GM06990 (cell line): ENCODE measurements at regions not wholly inside any gene's neighbourhood (a gene's known extent, or its start where the extent isn't known, plus 50 kb on each side); places are given as distances from the start of the nearest gene placed in this dataset.
"Not testable (repeated sequence)": the region's sequence is repeated elsewhere in the genome, so short reads cannot be mapped to it uniquely, and the experiment has no call there.

Experiments used
- DNase-seq: peaks from one replicate; pipeline ENCODE4 v3.0.0-alpha.2; 2011; ENCODE audit not compliant: insufficient read length; ENCODE audit errors: extremely low read depth
- H3K27me3 ChIP-seq: replicated peaks from 2 replicates; pipeline ENCODE4 v1.6.0; 2011; ENCODE audit warnings: low read length; ENCODE audit not compliant: control insufficient read depth, insufficient read depth
- H3K36me3 ChIP-seq: 2 replicates; pipeline ENCODE4 v1.5.1; 2011; ENCODE audit warnings: low read length; ENCODE audit not compliant: control insufficient read depth, insufficient read depth
- H3K4me3 ChIP-seq: replicated peaks from 2 replicates; pipeline ENCODE4 v1.5.1; 2011; ENCODE audit warnings: low read depth, mild to moderate bottlenecking, control low read depth, low read length
- CTCF ChIP-seq: IDR thresholded peaks from 2 replicates; pipeline ENCODE4 v1.5.1; 2011; ENCODE audit warnings: low read length, control low read depth, mild to moderate bottlenecking, inconsistent platforms; ENCODE audit not compliant: insufficient read depth, poor library complexity, severe bottlenecking

GRCh38 chr15:61374848-61375247, 145.7 kb upstream of the RORA start:
- DNase-seq: no peak
- TF ChIP-seq CTCF: no peak
- H3K4me3 ChIP-seq: no peak overlapping the region
- no peaks in the 10 kb centered on the region for H3K27me3 ChIP-seq
- H3K36me3 ChIP-seq: no peaks in the 10 kb centered on the region

GRCh38 chr15:61367953-61368352, 138.9 kb upstream of the RORA start:
- TF ChIP-seq CTCF: no peak
- DNase-seq: no peak
- H3K36me3 ChIP-seq: no peaks in the 10 kb centered on the region
- no peaks in the 10 kb centered on the region for H3K27me3 ChIP-seq
- H3K4me3 ChIP-seq: no peak overlapping the region

GRCh38 chr15:61364871-61365270, 135.8 kb upstream of the RORA start:
- H3K4me3 ChIP-seq: no peak overlapping the region
- no peak for DNase-seq
- H3K36me3 ChIP-seq: no peaks in the 10 kb centered on the region
- TF ChIP-seq CTCF: no peak
- H3K27me3 ChIP-seq: no peaks in the 10 kb centered on the region

GRCh38 chr15:61362912-61363311, 133.8 kb upstream of the RORA start:
- not testable (repeated sequence) for H3K27me3 ChIP-seq, DNase-seq, H3K4me3 ChIP-seq, H3K36me3 ChIP-seq

GRCh38 chr15:61344293-61344692, 115.2 kb upstream of the RORA start:
- no peaks in the 10 kb centered on the region for H3K27me3 ChIP-seq

GRCh38 chr15:61342390-61342789, 113.3 kb upstream of the RORA start:
- no peak for TF ChIP-seq CTCF
- H3K4me3 ChIP-seq: no peak overlapping the region
- H3K27me3 ChIP-seq: no peaks in the 10 kb centered on the region
- DNase-seq: no peak
- no peaks in the 10 kb centered on the region for H3K36me3 ChIP-seq

More at GRCh38 chr15:61344293-61344692, 115.2 kb upstream of the RORA start:
- Histone ChIP-seq H3K4me3 (no peak overlapping the region), H3K36me3 (no peaks in the 10 kb centered on the region)
- DNase-seq: no peak
- TF ChIP-seq CTCF: no peak
